Lower lobe of right lung (tissue), 2 donors: ENCODE measurements at regions not wholly inside any gene's neighbourhood (a gene's known extent, or its start where the extent isn't known, plus 50 kb on each side); places are given as distances from the start of the nearest gene placed in this dataset.

Source experiments
- ATAC-seq, 2 donors: fragments of 200-7000 bp; cut with Tn5 transposase; one replicate each; pipeline ENCODE4 v1.9.1; 2020 to 2022; ENCODE audit warnings: mild to moderate bottlenecking in 2 of 2, moderate library complexity in 2 of 2
- DNase-seq: peaks from one replicate; pipeline ENCODE4 v3.0.0-alpha.2; 2020
- H3K27ac ChIP-seq: fragments of 200-600 bp; one replicate; pipeline ENCODE4 v1.8.0; 2022
- H3K27me3 ChIP-seq: fragments of 200-600 bp; one replicate; pipeline ENCODE4 v1.8.0; 2022; ENCODE audit warnings: low read depth
- H3K36me3 ChIP-seq: fragments of 200-600 bp; one replicate; pipeline ENCODE4 v1.8.0; 2022; ENCODE audit warnings: mild to moderate bottlenecking
- H3K4me1 ChIP-seq: fragments of 200-600 bp; one replicate; pipeline ENCODE4 v1.8.0; 2022
- H3K4me3 ChIP-seq: fragments of 200-600 bp; one replicate; pipeline ENCODE4 v1.8.0; 2022; ENCODE audit warnings: mild to moderate bottlenecking
- H3K9me3 ChIP-seq: fragments of 200-600 bp; one replicate; pipeline ENCODE4 v1.8.0; 2022
- intact Hi-C: fragments of 100-400 bp; cut with DNase I; formaldehyde crosslinking; loops from one replicate; pipeline ENCODE4 v1.11.0; 2022
- TF ChIP-seq, protein P1 (sequence below): fragments of 200-600 bp; IDR thresholded peaks from one replicate; pipeline ENCODE4 v1.8.0; 2022; ENCODE audit warnings: antibody characterized with exemption, mild to moderate bottlenecking
- donor health status: DM: no; HTN: yes; CAD: no; lungs with severe emphysema.

DNA sequence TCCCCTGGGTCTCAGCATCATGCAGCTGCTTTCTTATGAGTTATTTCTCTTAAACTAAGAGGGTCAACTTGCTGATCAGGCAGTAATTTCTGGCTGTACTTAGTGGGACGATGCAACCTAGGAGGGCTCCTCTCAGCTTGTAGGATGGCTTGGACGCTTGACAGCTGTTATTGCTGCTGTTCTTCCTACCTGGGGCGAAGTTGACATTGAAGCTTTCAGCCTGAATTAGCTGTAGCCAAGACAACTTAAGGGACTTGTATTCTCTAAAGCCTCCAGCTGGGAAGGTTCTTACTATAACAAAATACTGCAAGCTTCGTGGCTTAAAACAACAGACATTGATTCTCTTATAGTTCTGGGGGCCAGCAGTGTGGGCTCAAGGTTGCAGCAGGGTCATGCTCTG is 224.9 kb downstream of the ACTR3B start:
- DNase-seq (no peak), ATAC-seq (no peak)
- TF ChIP-seq, protein P1, sequence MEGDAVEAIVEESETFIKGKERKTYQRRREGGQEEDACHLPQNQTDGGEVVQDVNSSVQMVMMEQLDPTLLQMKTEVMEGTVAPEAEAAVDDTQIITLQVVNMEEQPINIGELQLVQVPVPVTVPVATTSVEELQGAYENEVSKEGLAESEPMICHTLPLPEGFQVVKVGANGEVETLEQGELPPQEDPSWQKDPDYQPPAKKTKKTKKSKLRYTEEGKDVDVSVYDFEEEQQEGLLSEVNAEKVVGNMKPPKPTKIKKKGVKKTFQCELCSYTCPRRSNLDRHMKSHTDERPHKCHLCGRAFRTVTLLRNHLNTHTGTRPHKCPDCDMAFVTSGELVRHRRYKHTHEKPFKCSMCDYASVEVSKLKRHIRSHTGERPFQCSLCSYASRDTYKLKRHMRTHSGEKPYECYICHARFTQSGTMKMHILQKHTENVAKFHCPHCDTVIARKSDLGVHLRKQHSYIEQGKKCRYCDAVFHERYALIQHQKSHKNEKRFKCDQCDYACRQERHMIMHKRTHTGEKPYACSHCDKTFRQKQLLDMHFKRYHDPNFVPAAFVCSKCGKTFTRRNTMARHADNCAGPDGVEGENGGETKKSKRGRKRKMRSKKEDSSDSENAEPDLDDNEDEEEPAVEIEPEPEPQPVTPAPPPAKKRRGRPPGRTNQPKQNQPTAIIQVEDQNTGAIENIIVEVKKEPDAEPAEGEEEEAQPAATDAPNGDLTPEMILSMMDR = no peak
- H3K27me3 ChIP-seq = no peaks in the 10 kb centered on the region
- H3K9me3 ChIP-seq = no peaks in the 10 kb centered on the region
- no peak overlapping the region for H3K27ac ChIP-seq
- no peaks in the 10 kb centered on the region for H3K4me1 ChIP-seq
- intact Hi-C loops = no loop called here
- H3K36me3 ChIP-seq = no peaks in the 10 kb centered on the region
- no peak overlapping the region for H3K4me3 ChIP-seq

DNA sequence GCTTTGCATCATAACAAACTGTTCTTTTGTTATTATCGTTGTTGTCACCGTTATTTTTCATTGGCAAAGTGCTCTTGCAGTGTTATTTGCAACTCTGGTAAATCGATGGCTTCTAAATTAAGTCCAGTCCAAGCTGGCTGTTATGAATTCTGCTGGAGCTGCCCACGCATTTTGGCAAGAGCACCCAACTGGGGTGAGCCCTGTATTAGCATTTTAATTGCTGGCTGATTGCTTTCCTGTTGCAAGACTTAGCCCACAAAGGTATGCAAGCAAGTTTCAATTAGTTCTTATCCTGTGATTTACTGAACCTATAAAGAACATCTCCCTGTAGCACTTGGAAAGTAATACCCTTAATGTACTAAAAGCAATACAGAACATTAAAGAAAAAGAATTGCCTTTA is 226.8 kb downstream of the ACTR3B start:
- ATAC-seq (no peak), DNase-seq (no peak)
- no peak overlapping the region for H3K27ac ChIP-seq
- H3K27me3 ChIP-seq = no peaks in the 10 kb centered on the region
- no peaks in the 10 kb centered on the region for H3K9me3 ChIP-seq
- H3K36me3 ChIP-seq = no peaks in the 10 kb centered on the region
- H3K4me3 ChIP-seq = no peak overlapping the region
- H3K4me1 ChIP-seq = no peaks in the 10 kb centered on the region
- intact Hi-C loops = no loop called here
- TF ChIP-seq, protein P1 = no peak

DNA sequence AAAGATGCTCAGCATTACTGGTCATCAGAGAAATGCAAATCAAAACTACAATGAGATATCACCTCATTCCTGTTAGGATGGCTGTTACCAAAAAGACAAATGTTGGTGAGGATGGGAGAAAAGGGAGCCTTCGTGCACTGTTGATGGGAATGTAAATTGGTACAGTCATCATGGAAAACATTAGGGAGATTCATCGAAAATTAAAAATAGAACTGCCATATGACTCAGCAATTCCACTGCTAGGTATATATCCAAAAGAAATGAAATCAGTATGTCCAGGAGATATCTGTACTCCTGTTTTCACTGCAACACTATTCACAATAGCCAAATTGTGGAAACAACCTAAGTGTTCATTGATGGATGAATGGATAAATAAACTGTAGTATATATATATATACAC is 228.1 kb downstream of the ACTR3B start:
- ATAC-seq = no peak
- Histone ChIP-seq H3K27me3 (no peaks in the 10 kb centered on the region), H3K27ac (no peak overlapping the region), H3K36me3 (no peaks in the 10 kb centered on the region), H3K9me3 (no peaks in the 10 kb centered on the region), H3K4me1 (no peaks in the 10 kb centered on the region), H3K4me3 (no peak overlapping the region)
- intact Hi-C loops = no loop called here
- TF ChIP-seq, protein P1 = no peak
- no peak for DNase-seq

DNA sequence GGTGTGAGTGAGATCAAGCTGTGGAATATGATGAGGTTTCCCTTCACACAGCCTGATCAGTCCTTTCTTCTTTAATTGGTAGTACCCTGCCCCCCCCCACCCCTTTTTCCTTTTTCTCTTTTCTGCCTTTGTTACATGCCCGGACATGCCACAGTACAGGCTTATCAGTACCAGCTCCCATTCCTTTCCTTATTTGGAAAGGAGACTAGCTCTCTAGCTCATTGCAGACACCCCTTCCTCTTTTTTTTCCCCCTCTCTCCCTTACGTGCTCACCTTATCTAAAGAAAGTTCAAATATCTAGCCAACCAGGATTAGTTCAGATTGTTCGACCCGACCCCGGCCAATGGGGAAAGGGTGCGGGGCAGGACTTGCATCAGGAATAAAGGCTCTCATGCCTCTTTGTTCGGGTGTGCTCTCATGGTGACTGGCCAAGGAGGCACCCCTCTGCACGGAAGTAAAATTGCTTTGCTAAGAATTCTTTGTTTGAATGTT is 230.4 kb downstream of the ACTR3B start:
- DNase-seq (no peak), ATAC-seq (no peak)
- no peaks in the 10 kb centered on the region for H3K36me3 ChIP-seq
- intact Hi-C loops = no loop called here
- no peak overlapping the region for H3K4me3 ChIP-seq
- no peaks in the 10 kb centered on the region for H3K9me3 ChIP-seq
- no peak overlapping the region for H3K27ac ChIP-seq
- no peaks in the 10 kb centered on the region for H3K27me3 ChIP-seq
- H3K4me1 ChIP-seq = no peaks in the 10 kb centered on the region
- TF ChIP-seq, protein P1 = no peak

DNA sequence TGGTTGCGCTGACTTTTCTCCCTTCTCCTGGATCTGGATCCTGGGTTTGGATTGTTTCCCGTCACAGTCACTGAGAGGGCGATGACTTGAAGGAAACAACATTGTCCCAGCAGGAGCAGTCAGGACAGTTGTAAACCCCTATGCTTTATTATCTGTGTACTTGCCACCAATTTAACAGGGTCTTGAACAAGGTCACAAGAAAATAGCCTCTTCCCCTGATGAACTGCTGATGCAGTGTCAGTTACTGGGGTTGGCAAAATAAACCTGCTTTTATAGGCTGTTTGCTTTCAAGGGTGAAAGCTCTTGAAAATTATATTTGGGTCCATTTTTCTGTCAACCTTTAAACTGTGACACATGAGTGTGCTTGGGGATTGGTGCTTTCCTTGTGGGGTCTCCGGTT is 238.9 kb downstream of the ACTR3B start:
- TF ChIP-seq, protein P1 = no peak
- H3K36me3 ChIP-seq = no peaks in the 10 kb centered on the region
- H3K4me1 ChIP-seq = no peaks in the 10 kb centered on the region
- H3K27me3 ChIP-seq = no peaks in the 10 kb centered on the region
- intact Hi-C loops = no loop called here
- ATAC-seq (no peak), DNase-seq (no peak)
- no peak overlapping the region for H3K27ac ChIP-seq
- H3K4me3 ChIP-seq = no peak overlapping the region
- no peaks in the 10 kb centered on the region for H3K9me3 ChIP-seq

DNA sequence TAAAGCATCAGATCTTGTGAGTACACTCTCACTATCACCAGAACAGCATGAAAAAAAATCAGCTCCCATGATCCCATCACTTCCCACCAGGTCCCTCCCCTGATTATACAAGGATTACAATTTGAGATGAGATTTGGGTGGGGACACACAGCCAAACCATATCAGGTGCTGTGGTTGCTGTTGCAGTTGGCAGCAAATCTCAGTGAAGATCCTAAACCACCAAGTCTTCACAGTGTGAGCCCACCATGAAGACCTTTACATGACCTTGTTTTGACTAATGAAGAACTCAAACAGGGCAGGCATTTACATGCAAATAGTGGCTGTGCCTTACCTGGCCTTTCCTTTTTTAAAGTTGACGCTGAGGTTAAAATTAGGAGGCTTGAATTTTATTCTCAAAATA is 242.6 kb downstream of the ACTR3B start:
- no peak for DNase-seq
- Histone ChIP-seq H3K27ac (no peak overlapping the region), H3K27me3 (no peaks in the 10 kb centered on the region), H3K9me3 (no peaks in the 10 kb centered on the region), H3K4me1 (no peaks in the 10 kb centered on the region), H3K36me3 (no peaks in the 10 kb centered on the region), H3K4me3 (no peak overlapping the region)
- ATAC-seq = no peak
- intact Hi-C loops = no loop called here
- TF ChIP-seq, protein P1 = no peak
